HCT116 (cell line): ENCODE measurements at regions not wholly inside any gene's neighbourhood (a gene's known extent, or its start where the extent isn't known, plus 50 kb on each side); places are given as distances from the start of the nearest gene placed in this dataset.

ENCODE experiments used
- ATAC-seq: fragments of 200-7000 bp; cut with Tn5 transposase; 2 replicates; pipeline ENCODE4 v1.9.1; 2020; ENCODE audit warnings: mild to moderate bottlenecking, moderate library complexity
- BruUV-seq: library from RNA; stranded (reverse); fragments of 400-500 nt; replicated peaks from 2 replicates; lab custom pipeline; 2021; lab: Mats Ljungman, UMichigan
- CTCF ChIA-PET: fragments of 300-600 bp; sonication (Branson Sonifier 250); formaldehyde crosslinking; loops from one replicate; lab custom pipeline; 2021; ENCODE audit warnings: antibody characterized with exemption; lab: Charles Lee
- POLR2A ChIA-PET: fragments of 300-600, 350-600 bp; sonication (Branson Sonifier 250); formaldehyde crosslinking; loops from one replicate; lab custom pipeline; 2021; ENCODE audit warnings: antibody characterized with exemption; lab: Charles Lee
- RAD21 ChIA-PET, 2 experiments: fragments of 300-600 bp; sonication (Branson Sonifier 250); formaldehyde crosslinking; loops; one replicate each; lab custom pipeline; 2023; ENCODE audit warnings: low total read pairs in 2 of 2; ENCODE audit not compliant: uncharacterized antibody in 2 of 2, unreplicated experiment in 2 of 2, low non-redundant PET in 1 of 2; lab: Charles Lee
- DNase-seq: peaks from one replicate; pipeline ENCODE4 v3.0.0-alpha.2; 2010; ENCODE audit warnings: low read depth, low spot score
- H2AFZ ChIP-seq: fragments of 200-600 bp; shearing (Covaris generic), sonication (generic); 2 replicates; pipeline ENCODE4 v1.6.1; 2017; ENCODE audit warnings: low read depth, mixed run types, mixed read lengths, antibody characterized with exemption, low read length; ENCODE audit not compliant: poor library complexity, severe bottlenecking
- H3K27ac ChIP-seq: 2 replicates; pipeline ENCODE4 v1.5.1; 2012; ENCODE audit warnings: low read depth, low read length
- H3K27me3 ChIP-seq: fragments of 200-600 bp; sonication (generic); 2 replicates; pipeline ENCODE4 v1.6.1; 2016; ENCODE audit warnings: mixed run types, low read length, mixed read lengths; ENCODE audit not compliant: insufficient read depth
- H3K36me3 ChIP-seq, 2 experiments: fragments of 200-500 bp in 1 of 2; fragments of 200-600 bp in 1 of 2; sonication (Bioruptor generic) in 1 of 2; sonication (generic) in 1 of 2; 2 replicates each; pipeline versions ENCODE4 v1.5.1 to v1.6.1; 2014 to 2016; ENCODE audit warnings: low read length in 2 of 2, inconsistent platforms in 1 of 2, mixed read lengths in 1 of 2, mixed run types in 1 of 2; ENCODE audit not compliant: insufficient read depth in 2 of 2, control insufficient read depth in 1 of 2
- H3K4me1 ChIP-seq, 2 experiments: fragments of 200-600 bp in 1 of 2; sonication (generic) in 1 of 2; 2 replicates each; pipeline versions ENCODE4 v1.5.1 to v1.6.1; 2012 to 2017; ENCODE audit warnings: low read length in 2 of 2, inconsistent platforms in 1 of 2, mild to moderate bottlenecking in 1 of 2, mixed read lengths in 1 of 2, mixed run types in 1 of 2, moderate library complexity in 1 of 2; ENCODE audit not compliant: insufficient read depth in 2 of 2, control insufficient read depth in 1 of 2
- H3K4me2 ChIP-seq: fragments of 200-600 bp; sonication (generic); 2 replicates; pipeline ENCODE4 v1.6.1; 2017; ENCODE audit warnings: mixed run types, low read length, mixed read lengths
- H3K4me3 ChIP-seq, 2 experiments: fragments of 200-600 bp in 1 of 2; sonication (generic) in 1 of 2; replicated peaks in 1 of 2; 2 replicates each; pipeline ENCODE4 v1.5.1; 2011 to 2016; ENCODE audit warnings: low read length in 2 of 2, control low read depth in 1 of 2, low read depth in 1 of 2, mild to moderate bottlenecking in 1 of 2, mixed read lengths in 1 of 2, mixed run types in 1 of 2
- H3K79me2 ChIP-seq: fragments of 200-600 bp; sonication (generic); 2 replicates; pipeline ENCODE4 v1.6.1; 2017; ENCODE audit warnings: mild to moderate bottlenecking, mixed run types, low read length, moderate library complexity, mixed read lengths; ENCODE audit not compliant: insufficient read depth
- H3K9ac ChIP-seq: fragments of 200-600 bp; sonication (generic); 2 replicates; pipeline ENCODE4 v1.6.1; 2016; ENCODE audit warnings: low read length, mixed read lengths
- H3K9me2 ChIP-seq: fragments of 200-600 bp; sonication (generic), shearing (Covaris generic); 2 replicates; pipeline ENCODE4 v1.6.1; 2017; ENCODE audit warnings: mixed run types, mild to moderate bottlenecking, moderate library complexity; ENCODE audit not compliant: insufficient read depth
- H3K9me3 ChIP-seq, 2 experiments: fragments of 200-500 bp in 1 of 2; fragments of 200-600 bp in 1 of 2; sonication (Bioruptor generic) in 1 of 2; sonication (generic) in 1 of 2; 2 replicates each; pipeline ENCODE4 v1.6.1; 2014 to 2017; ENCODE audit warnings: low read length in 2 of 2, mixed read lengths in 2 of 2, inconsistent platforms in 1 of 2, low read depth in 1 of 2, mild to moderate bottlenecking in 1 of 2, mixed run types in 1 of 2, moderate library complexity in 1 of 2; ENCODE audit not compliant: control insufficient read depth in 1 of 2, insufficient read depth in 1 of 2
- H4K20me1 ChIP-seq: fragments of 200-600 bp; sonication (generic), shearing (Covaris generic); 2 replicates; pipeline ENCODE4 v1.6.1; 2017; ENCODE audit warnings: mixed run types, mild to moderate bottlenecking, moderate library complexity; ENCODE audit not compliant: insufficient read depth
- ATF3 ChIP-seq: IDR thresholded peaks from 2 replicates; pipeline ENCODE4 v1.6.1; 2012
- CBX3 ChIP-seq: IDR thresholded peaks from 2 replicates; pipeline ENCODE4 v1.6.1; 2012; ENCODE audit warnings: low read depth
- CTCF ChIP-seq, 3 experiments: fragments of 200-600 bp in 1 of 3; sonication (generic) in 1 of 3; IDR thresholded peaks in 2 of 3; conservative IDR thresholded peaks in 1 of 3; 2 replicates each; pipeline ENCODE4 v1.5.1; 2012 to 2017; ENCODE audit warnings: low read depth in 2 of 3, low read length in 2 of 3, antibody characterized with exemption in 1 of 3, borderline replicate concordance in 1 of 3, control low read depth in 1 of 3, mild to moderate bottlenecking in 1 of 3, mixed read lengths in 1 of 3, mixed run types in 1 of 3, moderate library complexity in 1 of 3; ENCODE audit not compliant: insufficient read depth in 1 of 3
- EZH2 ChIP-seq: fragments of 200-600 bp; sonication (generic); IDR thresholded peaks from 2 replicates; pipeline ENCODE4 v1.6.1; 2017; ENCODE audit warnings: antibody characterized with exemption, mixed run types
- EZH2phosphoT487 ChIP-seq: fragments of 200-600 bp; IDR thresholded peaks from 2 replicates; pipeline ENCODE4 v1.6.1; 2018; ENCODE audit warnings: antibody characterized with exemption, borderline replicate concordance
- MAX ChIP-seq: IDR thresholded peaks from 2 replicates; pipeline ENCODE4 v1.6.1; 2012
- REST ChIP-seq: IDR thresholded peaks from 2 replicates; pipeline ENCODE4 v1.6.1; 2012; ENCODE audit warnings: low read depth
- SP1 ChIP-seq: IDR thresholded peaks from 2 replicates; pipeline ENCODE4 v1.6.1; 2012; ENCODE audit warnings: low read depth
- TCF7L2 ChIP-seq: IDR thresholded peaks from 2 replicates; pipeline ENCODE4 v1.7.0; 2011; ENCODE audit warnings: borderline replicate concordance, inconsistent platforms; ENCODE audit not compliant: insufficient read depth, insufficient read length; ENCODE audit errors: extremely low read depth
- YY1 ChIP-seq: IDR thresholded peaks from 2 replicates; pipeline ENCODE4 v1.6.1; 2011; ENCODE audit warnings: low read length, low read depth, moderate library complexity, mild to moderate bottlenecking; ENCODE audit not compliant: insufficient replicate concordance; ENCODE audit errors: extremely low read depth
- ZBTB33 ChIP-seq: IDR thresholded peaks from 2 replicates; pipeline ENCODE4 v1.6.1; 2011; ENCODE audit warnings: mild to moderate bottlenecking, low read length, moderate library complexity; ENCODE audit not compliant: insufficient replicate concordance; ENCODE audit errors: extremely low read depth
- ZFX ChIP-seq: fragments of 450-650 bp; IDR thresholded peaks from 2 replicates; pipeline ENCODE4 v1.6.1; 2017
- intact Hi-C: fragments of 100-400 bp; cut with micrococcal nuclease; formaldehyde crosslinking; loops from 2 replicates; pipeline ENCODE4 v1.10.0; 2022

- no peaks in the 10 kb centered on the region for H3K36me3 ChIP-seq
- no peaks in the 10 kb centered on the region for H4K20me1 ChIP-seq
- no peaks in the 10 kb centered on the region for H3K9me2 ChIP-seq
- no peak overlapping the region for H3K27ac ChIP-seq
- H3K27me3 ChIP-seq, result peaks cover 21% of the 10 kb centered on the region
- H3K4me3 ChIP-seq, result no peak overlapping the region
- no peak overlapping the region for H3K9ac ChIP-seq
- no peak for DNase-seq
- H3K4me1 ChIP-seq, result no peaks in the 10 kb centered on the region
- no peaks in the 10 kb centered on the region for H3K9me3 ChIP-seq
- POLR2A ChIA-PET, result no interaction called here
- H3K79me2 ChIP-seq, result no peaks in the 10 kb centered on the region
- no peak overlapping the region for H2AFZ ChIP-seq
- ATAC-seq, result no peak
- no peak overlapping the region for H3K4me2 ChIP-seq
- CTCF ChIA-PET, result no interaction called here
- intact Hi-C loops, result no loop called here
- no peak for TF ChIP-seq CBX3
- TF ChIP-seq ATF3, result no peak
- BruUV-seq, result no TSS peak
- RAD21 ChIA-PET, result no interaction called here
Observed at GRCh38 chr1:229964281-229964680, 102.8 kb upstream of the GALNT2 start.

GRCh38 chr1:229970714-229971113 lies 96.3 kb upstream of the GALNT2 start:
- H3K9me2 ChIP-seq, result no peaks in the 10 kb centered on the region
- peaks cover 18% of the 10 kb centered on the region for H3K27me3 ChIP-seq
- no peak overlapping the region for H3K9ac ChIP-seq
- POLR2A ChIA-PET, result no interaction called here
- no peak overlapping the region for H2AFZ ChIP-seq
- H3K79me2 ChIP-seq, result no peaks in the 10 kb centered on the region
- no peaks in the 10 kb centered on the region for H4K20me1 ChIP-seq
- no peak for DNase-seq
- intact Hi-C loops, result no loop called here
- no TSS peak for BruUV-seq
- H3K36me3 ChIP-seq, result no peaks in the 10 kb centered on the region
- no peak overlapping the region for H3K4me2 ChIP-seq
- no peak overlapping the region for H3K27ac ChIP-seq
- no peaks in the 10 kb centered on the region for H3K9me3 ChIP-seq
- CTCF ChIA-PET, result no interaction called here
- RAD21 ChIA-PET, result no interaction called here
- H3K4me1 ChIP-seq, result no peaks in the 10 kb centered on the region
- ATAC-seq, result no peak
- H3K4me3 ChIP-seq, result no peak overlapping the region
- TF ChIP-seq REST (no peak), SP1 (no peak), EZH2phosphoT487 (no peak), CTCF (IDR thresholded peaks at IDR 0.05 in 2 of 3, conservative IDR thresholded peaks at IDR 0.05 in 1 of 3; ENCODE audit: borderline replicate concordance in 1 of 3, insufficient read depth in 1 of 3, low read depth in 2 of 3, low read length in 2 of 3) (no peak), YY1 (no peak), EZH2 (no peak), TCF7L2 (no peak), MAX (no peak), CBX3 (no peak), ZFX (no peak), ZBTB33 (no peak)
